Heart right ventricle (tissue), 16 donors: ENCODE measurements at regions not wholly inside any gene's neighbourhood (a gene's known extent, or its start where the extent isn't known, plus 50 kb on each side); places are given as distances from the start of the nearest gene placed in this dataset.

Experiments
- ATAC-seq, 8 donors: fragments of 200-7000 bp; cut with Tn5 transposase; one replicate each; pipeline ENCODE4 v1.9.1; 2020; ENCODE audit warnings: mild to moderate bottlenecking in 8 of 8, moderate library complexity in 8 of 8, moderate number of reproducible peaks in 1 of 8
- DNase-seq, 2 donors: peaks; one replicate each; pipeline ENCODE4 v3.0.0-alpha.2; 2020
- H3K27ac ChIP-seq, 10 donors: fragments of 200-600 bp; sonication (generic) in 2 of 10; one replicate each; pipeline versions ENCODE4 v1.5.0 to v1.8.0; 2020 to 2022; ENCODE audit warnings: mild to moderate bottlenecking in 3 of 10
- H3K27me3 ChIP-seq, 7 donors: fragments of 200-600 bp; one replicate each; pipeline ENCODE4 v1.8.0; 2021 to 2022; ENCODE audit warnings: mild to moderate bottlenecking in 2 of 7
- H3K36me3 ChIP-seq, 9 donors: fragments of 200-600 bp; sonication (generic) in 1 of 9; one replicate each; pipeline versions ENCODE4 v1.5.0 to v1.8.0; 2020 to 2022; ENCODE audit warnings: mild to moderate bottlenecking in 2 of 9
- H3K4me1 ChIP-seq, 9 donors: fragments of 200-600 bp; sonication (generic) in 1 of 9; one replicate each; pipeline versions ENCODE4 v1.5.0 to v1.8.0; 2020 to 2022; ENCODE audit warnings: mild to moderate bottlenecking in 4 of 9
- H3K4me3 ChIP-seq, 10 donors: fragments of 200-600 bp; sonication (generic) in 2 of 10; one replicate each; pipeline versions ENCODE4 v1.5.0 to v1.8.0; 2020 to 2022; ENCODE audit warnings: mild to moderate bottlenecking in 7 of 10, moderate library complexity in 2 of 10
- H3K9me3 ChIP-seq, 11 donors: fragments of 200-600 bp in 10 of 11; sonication (generic) in 2 of 11; one replicate each; pipeline versions ENCODE4 v1.5.0 to v1.8.0; 2013 to 2022; ENCODE audit warnings: mild to moderate bottlenecking in 2 of 11, control low read depth in 1 of 11, moderate library complexity in 1 of 11
- WGBS, 2 donors: extraction: QIAGEN DNeasy Blood & Tissue Kit; methylation state at CpG; one replicate each; pipeline ENCODE4 v1.1.7; 2013; ENCODE audit warnings: inconsistent platforms in 1 of 2; 5-methylcytosine and 5-hydroxymethylcytosine counted together
- intact Hi-C, 10 donors: fragments of 100-400 bp; cut with DNase I; formaldehyde crosslinking; loops; one replicate each; pipeline versions ENCODE4 v1.11.1 to v1.14.2; 2022
- TF ChIP-seq, protein P1 (sequence below), 9 donors: fragments of 200-600 bp; sonication (generic) in 2 of 9; IDR thresholded peaks; one replicate each; pipeline versions ENCODE4 v1.5.0 to v1.8.0; 2021 to 2022; ENCODE audit warnings: antibody characterized with exemption in 9 of 9, mild to moderate bottlenecking in 5 of 9, moderate library complexity in 1 of 9
- donor health status: Arrhythmogenic right ventricular cardiomyopathy.
- donor health status: ischemic (EF 13 %, LVEDD 7.1; RV severe dilation, severe dysfunction).
- donor health status: healthy with polysubstance abuse.
- donor health status: DM: no; HTN: yes; CAD: no.
- donor health status: DM: no; HTN: no; CAD: no.
- donor health status: ischemic (EF 25% LVEDD 6.9; RV normal size, moderate dysfunction).
- donor health status: ischemic (EF 25% LVEDD 5.7; RV mildly dilated, moderate dysfunction).
- donor health status: healthy.
- donor health status: DM: yes; HTN: yes; CAD: no.
- donor health status: Ischemic cardiomyopathy.
- donor health status: ischemic (EF 35%, LVEDD 5.7; RV mildly dilated, moderate dysfunction).
- donor health status: nonischemic (EF 11% LVEDD 7.7; RV severe dilation, severe dysfunction).
- donor health status: DM: yes; HTN: yes; CAD: no.
- donor health status: PGD.
- donor health status: ischemic (EF 29% LVEDD 5.4; RV normal size, mild dysfunction).
- donor health status: nonischemic (EF 23%, LVEDD 6.1; RV moderate dilation, normal function).

- no peak for DNase-seq
- Histone ChIP-seq H3K27ac (no peak overlapping the region), H3K4me1 (no peaks in the 10 kb centered on the region), H3K27me3 (no peaks in the 10 kb centered on the region), H3K36me3 (no peaks in the 10 kb centered on the region), H3K4me3 (no peak overlapping the region), H3K9me3 (no peaks in the 10 kb centered on the region)
- intact Hi-C loops: no loop called here
- peak in 1 of 8 donors; percentile 33 for ATAC-seq
- TF ChIP-seq, protein P1, sequence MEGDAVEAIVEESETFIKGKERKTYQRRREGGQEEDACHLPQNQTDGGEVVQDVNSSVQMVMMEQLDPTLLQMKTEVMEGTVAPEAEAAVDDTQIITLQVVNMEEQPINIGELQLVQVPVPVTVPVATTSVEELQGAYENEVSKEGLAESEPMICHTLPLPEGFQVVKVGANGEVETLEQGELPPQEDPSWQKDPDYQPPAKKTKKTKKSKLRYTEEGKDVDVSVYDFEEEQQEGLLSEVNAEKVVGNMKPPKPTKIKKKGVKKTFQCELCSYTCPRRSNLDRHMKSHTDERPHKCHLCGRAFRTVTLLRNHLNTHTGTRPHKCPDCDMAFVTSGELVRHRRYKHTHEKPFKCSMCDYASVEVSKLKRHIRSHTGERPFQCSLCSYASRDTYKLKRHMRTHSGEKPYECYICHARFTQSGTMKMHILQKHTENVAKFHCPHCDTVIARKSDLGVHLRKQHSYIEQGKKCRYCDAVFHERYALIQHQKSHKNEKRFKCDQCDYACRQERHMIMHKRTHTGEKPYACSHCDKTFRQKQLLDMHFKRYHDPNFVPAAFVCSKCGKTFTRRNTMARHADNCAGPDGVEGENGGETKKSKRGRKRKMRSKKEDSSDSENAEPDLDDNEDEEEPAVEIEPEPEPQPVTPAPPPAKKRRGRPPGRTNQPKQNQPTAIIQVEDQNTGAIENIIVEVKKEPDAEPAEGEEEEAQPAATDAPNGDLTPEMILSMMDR (IDR thresholded peaks at IDR 0.05): no peak
- WGBS, 2 donors: 47 to 59% methylated on average over 4 of the region's 4 CpGs
Observed at GRCh38 chr20:7155282-7155681, 387.8 kb downstream of the BMP2 start.

DNA sequence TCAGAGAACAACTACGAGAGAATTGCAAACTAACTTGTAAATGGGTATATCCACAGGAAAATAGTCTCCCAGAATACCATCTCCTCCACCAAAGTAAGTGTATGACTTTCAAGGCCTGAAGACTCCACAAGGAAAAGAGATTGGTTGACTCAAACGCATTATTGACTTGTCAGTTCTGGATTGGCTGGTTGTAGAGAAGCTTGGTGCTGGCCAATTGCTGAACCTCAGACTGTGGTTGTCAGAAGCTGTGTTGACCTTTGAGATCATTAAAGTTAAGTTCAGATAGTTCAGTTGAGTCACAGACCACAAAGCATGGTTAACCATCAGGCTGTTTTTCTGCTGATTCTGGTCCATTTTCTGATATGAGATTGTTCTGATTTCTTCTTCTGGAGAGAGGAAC lies 388.3 kb downstream of the BMP2 start:
- no peaks in the 10 kb centered on the region for H3K27me3 ChIP-seq
- ATAC-seq: no peak
- WGBS, 2 donors: 86 to 93% methylated on average over 2 of the region's 2 CpGs
- H3K9me3 ChIP-seq: no peaks in the 10 kb centered on the region
- H3K27ac ChIP-seq: no peak overlapping the region
- H3K36me3 ChIP-seq: no peaks in the 10 kb centered on the region
- intact Hi-C loops: no loop called here
- DNase-seq: no peak
- TF ChIP-seq, protein P1 (IDR thresholded peaks at IDR 0.05): no peak
- H3K4me3 ChIP-seq: no peak overlapping the region
- no peaks in the 10 kb centered on the region for H3K4me1 ChIP-seq

DNA sequence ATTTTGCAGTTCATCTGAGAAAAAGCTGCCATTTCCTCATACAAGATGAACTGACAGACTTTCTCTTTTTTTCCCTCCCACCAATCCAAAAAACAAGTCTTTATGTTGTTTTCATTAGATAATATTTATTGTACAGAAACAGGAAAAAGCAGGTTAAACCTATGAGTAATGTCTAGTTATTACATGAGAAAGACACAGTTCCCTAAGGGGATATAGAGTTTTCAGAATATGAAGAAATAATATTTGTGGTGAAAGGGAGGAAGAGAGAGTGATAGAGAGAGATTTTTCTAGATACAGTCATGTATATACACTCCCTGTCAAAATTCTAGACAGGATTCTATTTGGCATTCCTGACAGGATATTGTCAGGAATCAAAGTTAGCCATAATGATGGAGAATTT lies 392.4 kb downstream of the BMP2 start:
- intact Hi-C loops: loop anchor here in 3 of 10 donors (5.0 to 10.0 kb wide), 2 partner anchors 45 to 48 kb away; no protein-coding TSS in a partner anchor
- TF ChIP-seq, protein P1 (IDR thresholded peaks at IDR 0.05): no peak
- Histone ChIP-seq H3K4me1 (no peaks in the 10 kb centered on the region), H3K9me3 (no peaks in the 10 kb centered on the region), H3K36me3 (no peaks in the 10 kb centered on the region), H3K4me3 (no peak overlapping the region), H3K27me3 (no peaks in the 10 kb centered on the region), H3K27ac (no peak overlapping the region)
- DNase-seq (no peak), ATAC-seq (no peak)

DNA sequence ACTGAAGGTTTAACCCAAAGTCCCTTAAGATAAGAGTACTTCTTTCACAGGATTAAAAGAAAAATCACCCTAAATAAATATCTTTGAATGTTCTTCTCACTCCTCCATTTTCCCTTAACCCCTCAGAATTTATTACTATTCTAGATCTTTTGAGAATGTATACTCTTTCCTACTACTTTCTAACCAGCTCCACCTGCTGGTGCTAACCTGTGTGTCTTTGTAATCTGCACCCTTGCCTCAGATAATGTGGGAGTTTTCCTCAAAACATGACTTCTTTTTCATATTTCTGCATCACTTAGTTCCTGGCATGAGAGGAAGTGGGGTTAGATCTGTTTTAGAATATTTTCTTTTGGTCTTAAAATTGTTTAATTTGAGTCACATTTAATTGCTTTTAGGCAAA lies 394.2 kb downstream of the BMP2 start:
- peak in 1 of 2 donors; percentile 13 for DNase-seq
- no peak for ATAC-seq
- Histone ChIP-seq H3K9me3 (no peaks in the 10 kb centered on the region), H3K27me3 (no peaks in the 10 kb centered on the region), H3K4me1 (no peaks in the 10 kb centered on the region), H3K4me3 (no peak overlapping the region), H3K27ac (no peak overlapping the region), H3K36me3 (no peaks in the 10 kb centered on the region)
- intact Hi-C loops: loop anchor here in 4 of 10 donors (2.0 to 10.0 kb wide), 3 partner anchors 47 to 49 kb away; no protein-coding TSS in a partner anchor
- TF ChIP-seq, protein P1 (IDR thresholded peaks at IDR 0.05): peak in 6 of 9 donors; percentile 27 to 54 (median 50)
